AG09319 (cell line): ENCODE measurements at regions not wholly inside any gene's neighbourhood (a gene's known extent, or its start where the extent isn't known, plus 50 kb on each side); places are given as distances from the start of the nearest gene placed in this dataset.

ENCODE experiments used
- DNase-seq: peaks from one replicate; pipeline ENCODE4 v3.0.0-alpha.2; 2010; ENCODE audit warnings: low read depth; ENCODE audit errors: extremely low read depth
- CTCF ChIP-seq: IDR thresholded peaks from 2 replicates; pipeline ENCODE4 v1.5.1; 2011; ENCODE audit warnings: low read depth, mild to moderate bottlenecking, inconsistent platforms, low read length, moderate library complexity

DNA sequence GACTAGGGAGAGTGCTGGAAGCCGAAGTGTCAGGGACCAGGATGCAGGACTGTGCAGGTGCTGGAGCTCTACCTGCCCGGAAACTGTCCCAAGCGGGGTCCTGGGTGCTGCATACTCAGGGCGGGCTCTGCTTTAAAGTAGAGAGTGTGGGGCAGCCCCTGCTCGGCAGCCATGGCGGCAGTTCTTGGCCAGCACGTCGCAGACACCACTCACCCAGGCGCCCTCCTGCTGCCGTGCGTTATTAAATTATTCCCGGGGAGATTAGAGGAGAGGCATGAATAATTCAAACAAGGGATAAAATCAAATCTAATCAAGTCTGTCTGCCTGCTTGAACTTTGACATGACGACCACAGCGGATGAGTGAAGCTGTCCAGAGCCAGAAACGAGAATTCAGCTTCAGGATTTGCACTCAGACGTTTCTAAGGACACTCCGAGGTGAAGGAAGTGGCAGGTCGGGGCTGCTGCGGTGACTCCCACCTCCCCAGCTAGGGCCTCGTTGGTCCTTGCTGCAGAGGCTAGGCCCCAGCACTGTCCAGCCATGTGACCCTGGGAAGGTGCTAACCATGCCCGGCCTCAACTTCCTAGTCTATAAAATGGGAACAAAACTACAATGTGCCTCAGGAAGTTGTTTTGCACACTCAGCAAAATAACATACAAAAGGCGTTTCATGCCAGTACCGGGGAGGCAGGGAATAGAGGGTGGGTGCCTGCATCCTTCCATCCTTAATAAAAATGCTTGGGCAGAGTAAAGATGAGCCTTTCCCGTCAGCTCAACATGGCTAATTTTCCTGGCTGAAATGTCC lies 91.3 kb upstream of the ADAMTS2 start:
- no peak for TF ChIP-seq CTCF

DNA sequence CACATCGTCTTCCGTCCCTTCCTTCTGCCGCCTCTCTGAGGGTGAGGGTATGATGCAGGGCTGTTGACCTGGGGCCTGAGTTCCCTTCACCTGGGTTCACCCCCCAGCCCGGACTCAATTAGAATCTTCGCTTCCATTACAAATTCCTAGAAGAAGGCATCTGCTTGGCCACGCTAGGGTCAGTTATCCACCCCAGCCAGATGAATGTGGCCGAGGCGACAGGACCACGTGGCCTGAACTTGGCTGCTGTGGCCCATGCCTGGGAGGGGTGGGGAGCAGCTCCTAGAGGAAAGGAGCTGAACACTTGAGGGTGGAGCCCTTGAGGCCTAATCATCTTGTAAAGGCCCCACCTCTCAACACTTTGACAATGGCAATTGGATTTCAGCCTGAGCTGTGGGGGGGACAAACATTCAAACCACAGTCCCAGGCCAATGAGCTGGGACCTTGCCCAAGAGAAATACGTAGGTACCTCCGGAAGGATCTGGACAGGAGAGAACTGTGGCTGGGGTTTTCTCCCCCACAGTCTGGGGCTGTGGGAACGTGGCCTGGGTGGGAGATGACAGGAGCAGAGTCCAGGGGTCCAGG lies 90.6 kb upstream of the ADAMTS2 start:
- no peak for DNase-seq
- no peak for TF ChIP-seq CTCF

More for the DNA sequence above, 91.3 kb upstream of the ADAMTS2 start:
- DNase-seq = no peak

GRCh38 chr5:179435181-179435580 lies 89.9 kb upstream of the ADAMTS2 start:
- DNase-seq = no peak
- TF ChIP-seq CTCF = no peak

DNA sequence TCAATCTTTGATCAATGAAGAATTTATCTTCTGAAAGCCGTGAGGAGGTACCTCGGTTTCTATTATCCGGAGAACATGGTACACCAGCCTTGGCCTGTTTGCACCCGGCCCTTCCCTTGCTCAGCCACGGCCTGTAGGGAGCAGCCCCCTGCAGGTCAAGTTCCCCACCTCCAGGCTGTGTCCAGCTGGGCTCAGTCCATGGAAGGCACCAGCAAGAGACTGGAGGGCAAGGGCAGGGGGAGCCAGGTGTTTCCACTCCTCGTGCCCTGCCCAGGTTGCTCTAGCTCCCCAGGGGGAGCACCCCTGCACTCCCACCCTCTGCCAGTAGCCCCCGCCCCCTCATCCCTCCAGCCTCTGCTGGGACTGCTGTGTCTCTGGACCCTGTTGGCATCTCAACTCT lies 87.3 kb upstream of the ADAMTS2 start:
- TF ChIP-seq CTCF = no peak
- DNase-seq = no peak

DNA sequence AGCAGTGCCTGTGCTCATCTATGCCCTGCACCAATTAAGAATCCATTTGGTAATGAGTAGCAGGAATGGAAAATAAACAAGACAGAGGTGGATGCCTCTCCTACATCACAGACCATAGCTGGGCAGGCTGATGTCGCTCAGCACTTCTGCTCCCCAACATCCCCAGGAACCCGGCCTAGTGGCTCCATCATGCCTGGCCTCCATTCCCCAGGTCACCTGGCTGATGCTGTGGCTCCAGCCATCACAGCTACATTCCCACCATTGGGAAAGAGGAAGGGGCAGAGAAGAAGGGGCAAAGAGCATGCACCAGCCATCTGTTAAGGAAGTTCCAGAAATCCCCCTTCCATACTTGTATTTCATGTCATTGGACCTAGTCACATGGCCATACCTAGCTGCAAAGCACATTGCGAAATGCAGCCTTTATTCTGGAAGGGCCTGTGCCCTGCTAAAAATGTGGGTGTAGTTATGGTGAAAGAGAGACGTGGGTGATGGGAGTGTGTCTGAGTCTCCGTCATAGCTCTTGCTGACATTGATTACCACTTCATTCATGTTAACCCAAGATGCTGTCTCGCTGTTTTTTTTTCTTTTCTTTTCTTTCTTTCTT lies 86.1 kb upstream of the ADAMTS2 start:
- no peak for DNase-seq
- no peak for TF ChIP-seq CTCF

DNA sequence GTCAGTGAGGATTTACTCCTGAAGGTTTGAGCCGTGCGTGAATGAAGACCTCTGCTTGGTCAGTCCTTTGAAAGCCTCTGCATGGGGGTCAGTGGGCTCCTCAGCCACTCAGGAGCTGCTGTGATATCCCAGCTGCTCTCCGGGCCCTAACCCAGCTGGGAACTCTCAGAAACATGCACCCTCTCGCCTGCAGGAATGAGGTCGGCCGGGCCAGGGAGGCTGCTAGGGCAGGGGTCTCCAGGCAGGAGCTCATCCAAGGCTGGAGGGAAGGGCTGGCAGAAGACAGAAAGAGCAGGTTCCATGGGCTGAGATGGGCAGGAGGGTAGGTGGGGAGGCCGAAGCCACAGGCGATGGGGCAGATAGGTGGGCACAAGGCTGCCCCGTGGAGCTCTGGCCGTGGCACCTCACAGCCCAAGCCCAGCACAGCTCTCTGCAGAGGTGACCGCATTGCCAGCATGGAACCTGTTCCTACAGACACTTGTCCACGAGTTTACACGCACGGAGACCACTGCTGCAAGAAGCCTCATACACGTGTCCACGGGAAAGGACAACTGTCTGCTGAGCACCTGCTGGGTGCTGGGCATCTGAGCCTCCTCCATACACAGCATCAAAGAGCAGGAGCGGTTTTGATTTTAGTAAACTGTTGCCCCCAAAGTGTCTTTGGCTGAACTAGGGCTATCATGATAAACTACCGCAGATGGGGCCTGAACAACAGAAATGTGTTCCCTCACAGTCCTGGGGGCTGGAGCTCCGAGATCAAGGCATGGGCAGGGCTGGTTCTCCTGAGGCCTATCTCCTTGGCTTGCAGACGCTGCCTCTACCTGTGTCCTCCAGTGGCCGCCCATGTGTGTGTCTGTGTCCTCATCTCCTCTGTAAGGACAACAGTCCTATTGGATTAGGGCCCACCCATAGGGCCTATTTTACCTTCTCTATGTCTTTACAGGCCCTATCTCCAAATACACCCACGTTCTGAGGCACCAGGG lies 85.2 kb upstream of the ADAMTS2 start:
- DNase-seq = no peak
- no peak for TF ChIP-seq CTCF
